Spleen (tissue), 7 donors: ENCODE measurements at regions not wholly inside any gene's neighbourhood (a gene's known extent, or its start where the extent isn't known, plus 50 kb on each side); places are given as distances from the start of the nearest gene placed in this dataset.

Experiments used
- CTCF ChIP-seq, 11 experiments: fragments of 200-600 bp in 7 of 11; fragments of 450-650 bp in 4 of 11; sonication (generic) in 4 of 11; IDR thresholded peaks in 8 of 11; conservative IDR thresholded peaks in 3 of 11; 1 replicate in 7 of 11; 2 replicates in 4 of 11; pipeline versions ENCODE4 v1.4.0 to v1.8.0; 2016 to 2021; ENCODE audit warnings: antibody characterized with exemption in 11 of 11, inconsistent platforms in 4 of 11, mild to moderate bottlenecking in 1 of 11
- POLR2A ChIP-seq, 3 donors: fragments of 450-650 bp; IDR thresholded peaks; one replicate each; pipeline ENCODE4 v1.5.1; 2017; ENCODE audit warnings: antibody characterized with exemption in 3 of 3, mild to moderate bottlenecking in 1 of 3
- POLR2AphosphoS5 ChIP-seq, 3 donors: sonication (generic); formaldehyde crosslinking; IDR thresholded peaks; one replicate each; pipeline ENCODE4 v1.5.1; 2017; ENCODE audit warnings: antibody characterized with exemption in 3 of 3
- donor health status: DM: no; HTN: no; CAD: no; lungs with moderate emphysema.
- donor health status: DM: no; HTN: no; CAD: no.
- donor health status: DM: no; HTN: no; CAD: no.

DNA sequence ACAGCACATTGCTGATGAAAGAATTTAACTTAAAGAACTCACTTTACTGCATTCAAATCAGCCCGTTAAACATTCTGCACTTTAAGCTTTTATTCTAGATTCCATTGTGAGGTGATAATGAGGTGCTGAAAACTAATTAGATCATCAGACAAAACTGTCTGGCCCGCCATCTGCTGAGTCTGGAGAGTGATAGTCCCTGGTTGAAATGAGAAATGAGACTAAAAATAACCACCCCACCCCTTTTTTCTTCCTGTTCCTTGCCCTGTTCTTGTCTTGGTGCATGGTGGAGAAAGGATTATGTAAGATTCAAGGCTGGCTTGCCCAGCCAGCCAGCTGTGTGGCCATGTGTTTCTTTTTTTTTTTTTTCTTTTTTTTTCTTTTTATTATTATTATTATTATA, 277.0 kb upstream of the COBL start:
- TF ChIP-seq CTCF (IDR thresholded peaks at IDR 0.05 in 8 of 11, conservative IDR thresholded peaks at IDR 0.05 in 3 of 11) (no peak), POLR2AphosphoS5 (IDR thresholded peaks at IDR 0.05) (no peak), POLR2A (IDR thresholded peaks at IDR 0.05) (no peak)
